DMS53 treated with DMSO at 0.1 percent for 48 hours (cell line): ENCODE measurements at regions not wholly inside any gene's neighbourhood (a gene's known extent, or its start where the extent isn't known, plus 50 kb on each side); places are given as distances from the start of the nearest gene placed in this dataset.

Experiments used
- DNase-seq: peaks from one replicate; lab custom pipeline; 2025; ENCODE audit not compliant: unreplicated experiment; lab: John Stamatoyannopoulos, UW

DNA sequence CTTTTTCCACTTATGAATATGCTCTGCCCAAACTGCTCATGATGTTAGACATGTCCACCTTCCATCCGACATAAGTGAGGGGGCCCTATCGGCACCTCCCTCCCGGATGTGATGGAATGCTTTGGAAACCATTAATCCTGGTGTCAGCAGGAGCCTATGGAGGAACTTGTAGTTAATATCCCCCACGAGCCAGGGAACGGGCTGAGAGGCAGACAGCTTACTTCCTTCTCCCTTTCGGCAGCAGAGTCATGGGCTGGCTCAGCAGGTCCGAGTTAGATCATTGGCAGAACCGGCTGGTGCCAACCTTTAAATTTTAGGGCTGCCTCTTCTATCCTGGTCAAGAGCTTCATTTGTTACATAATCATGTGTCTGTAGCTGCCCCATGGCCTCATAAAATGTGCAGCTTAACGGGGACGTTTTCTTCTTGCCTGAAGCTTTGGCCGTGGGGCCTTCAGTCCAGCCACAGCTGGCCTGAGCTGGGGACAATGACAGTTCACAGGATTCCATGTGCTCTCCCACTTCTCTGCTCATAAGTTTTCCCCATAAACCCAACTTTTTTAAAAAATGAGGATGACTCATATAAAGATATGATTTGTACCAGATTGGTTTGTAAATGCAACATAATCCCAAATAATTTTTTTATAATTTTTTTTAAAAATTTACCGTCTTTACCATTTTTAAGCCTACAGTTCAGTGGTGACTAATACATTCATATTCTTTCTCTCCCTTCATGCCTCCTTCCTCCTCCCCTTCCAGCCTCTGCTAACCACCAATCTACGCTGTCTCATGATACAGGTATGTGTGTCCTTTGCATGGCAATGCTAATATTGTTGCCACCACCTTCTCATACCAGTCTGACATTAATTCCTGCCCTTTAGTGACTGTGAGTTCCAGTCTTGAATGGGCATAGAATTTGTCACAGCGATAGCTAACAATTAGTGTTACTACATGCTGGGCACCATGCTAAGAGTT is 62.2 kb upstream of the RGMA start:
- DNase-seq, result no peak

DNA sequence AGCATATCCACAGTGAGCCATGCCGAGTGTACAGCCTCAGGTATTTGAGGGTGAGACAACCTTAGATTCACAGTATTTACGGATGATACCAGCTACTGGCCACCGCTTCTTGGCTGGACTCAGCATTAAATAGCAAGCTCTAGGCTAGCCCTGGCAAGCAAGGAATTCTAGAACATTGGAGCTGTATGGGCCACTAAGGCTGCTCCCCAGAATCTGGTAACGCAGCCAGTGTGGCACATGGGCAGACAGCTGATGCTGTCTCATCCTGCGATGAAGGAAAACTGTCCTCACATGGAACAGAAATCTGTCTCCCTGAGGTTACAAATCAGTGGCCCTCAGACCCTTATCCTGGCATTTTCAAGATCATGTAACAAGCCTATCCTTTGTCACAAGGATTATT is 57.6 kb upstream of the RGMA start:
- no peak for DNase-seq

DNA sequence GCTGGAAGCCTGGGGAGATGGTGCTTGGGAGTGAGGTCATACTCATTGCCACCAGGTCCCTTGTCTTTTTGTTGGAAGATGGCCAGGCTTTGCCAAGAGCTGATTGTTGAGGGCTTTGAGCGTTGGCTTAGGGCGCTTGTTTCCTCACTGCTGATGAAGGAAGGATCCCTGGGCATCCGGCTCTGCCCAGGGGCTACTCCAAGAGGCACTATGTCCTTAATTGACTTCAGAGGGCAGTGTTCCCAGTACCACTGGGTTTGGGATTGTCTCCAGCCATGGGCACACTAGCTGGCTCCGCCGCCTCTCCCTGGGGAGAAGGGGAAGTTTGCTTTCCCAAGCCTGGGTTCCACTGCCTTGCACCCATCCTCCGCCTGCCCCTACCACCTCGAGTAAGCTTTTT is 57.2 kb upstream of the RGMA start:
- DNase-seq, result no peak

DNA sequence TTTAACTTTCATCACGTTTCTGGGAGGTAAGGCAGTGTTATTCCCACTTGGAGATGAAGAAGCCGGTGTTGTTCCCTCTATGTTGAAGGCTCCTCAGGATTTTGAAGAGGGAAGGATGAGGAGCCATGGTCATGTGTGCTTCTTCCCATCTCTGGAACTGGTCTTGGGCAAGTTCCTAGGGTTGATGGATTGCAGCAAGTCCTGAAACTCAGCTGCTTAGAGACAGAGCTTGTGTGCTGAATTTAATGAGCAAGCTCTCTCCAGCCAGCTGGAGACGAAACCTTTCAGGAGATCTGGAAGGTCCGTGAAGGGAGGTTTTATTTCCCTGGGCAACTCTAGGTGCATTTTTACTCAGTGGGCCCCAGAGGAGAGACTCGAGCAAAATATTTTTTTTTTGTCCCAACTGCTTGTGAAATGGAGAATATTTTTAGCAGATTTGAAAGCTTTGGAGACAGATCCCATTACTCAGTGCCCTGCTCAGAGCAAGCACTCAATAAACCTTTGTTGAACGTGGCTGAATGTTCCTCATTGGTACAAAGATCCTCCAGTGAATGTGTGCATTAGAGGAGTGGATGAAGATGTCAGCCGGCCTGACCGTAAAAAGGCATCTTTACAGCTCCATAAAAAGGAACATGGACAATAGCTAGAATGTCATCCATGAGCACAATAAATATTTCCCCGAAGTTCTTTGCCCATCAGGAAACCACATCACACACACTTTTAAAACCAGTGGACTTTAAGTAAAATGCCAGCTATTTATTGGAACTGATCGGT is 55.6 kb upstream of the RGMA start:
- no peak for DNase-seq

DNA sequence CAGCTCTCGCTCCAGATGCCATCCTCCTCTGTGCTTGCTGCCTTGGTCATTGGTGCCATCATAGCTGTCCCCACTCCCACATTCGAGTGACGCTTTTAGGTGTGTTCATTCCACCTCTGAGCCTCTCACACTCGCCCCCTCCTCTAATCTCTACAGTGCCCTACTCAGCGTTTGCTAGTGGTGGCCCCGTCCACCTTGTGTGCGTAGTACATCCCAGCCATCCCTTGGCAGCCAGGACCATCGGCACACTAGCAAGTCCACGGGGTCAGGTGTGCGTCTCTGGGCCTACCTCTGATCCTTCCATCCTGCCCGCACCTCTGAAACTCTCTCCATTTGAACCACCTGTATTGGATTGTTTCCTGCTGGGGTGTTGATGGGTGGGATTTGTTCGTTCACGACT is 54.2 kb upstream of the RGMA start:
- DNase-seq, result no peak

DNA sequence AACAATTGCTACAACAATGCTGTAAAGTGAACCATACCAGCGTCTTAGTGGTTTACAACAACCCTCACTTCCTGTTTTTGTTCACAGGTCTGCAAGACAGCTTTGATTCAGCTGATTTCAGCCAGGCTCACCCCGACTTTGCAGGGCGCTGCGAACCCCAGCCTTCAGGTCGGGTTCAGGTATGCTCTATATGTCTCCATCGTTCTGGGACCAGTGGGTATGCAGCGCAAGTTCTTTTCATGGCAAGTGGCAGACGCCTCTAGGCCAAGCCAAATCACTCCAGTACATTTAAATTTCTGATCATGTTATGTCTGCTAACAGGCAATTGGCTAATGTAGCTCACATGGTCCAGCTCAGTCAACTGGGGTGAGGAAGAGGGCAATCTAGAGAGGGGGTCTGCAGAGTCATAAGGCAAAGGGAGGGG is 52.4 kb upstream of the RGMA start:
- DNase-seq, result no peak

DNA sequence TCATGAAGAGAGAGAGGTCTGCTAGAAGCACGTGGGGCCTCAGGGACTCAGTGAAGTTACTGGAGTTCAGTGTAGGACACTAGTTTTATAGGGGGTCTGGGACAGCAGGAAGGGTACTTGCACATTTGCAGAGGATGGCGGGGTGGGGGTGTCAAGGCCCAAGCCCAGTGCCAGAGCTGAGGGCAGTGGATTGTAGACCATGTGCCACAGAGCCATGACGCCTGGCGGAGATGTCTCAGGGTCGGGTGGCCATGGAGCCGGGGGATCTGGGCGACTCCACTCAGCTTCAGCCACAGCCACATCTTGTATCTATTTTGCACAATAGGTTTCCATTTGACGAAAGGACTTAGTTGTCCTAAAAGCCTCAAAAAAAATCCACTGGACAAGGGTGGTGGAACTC is 50.4 kb upstream of the RGMA start:
- DNase-seq, result no peak

DNA sequence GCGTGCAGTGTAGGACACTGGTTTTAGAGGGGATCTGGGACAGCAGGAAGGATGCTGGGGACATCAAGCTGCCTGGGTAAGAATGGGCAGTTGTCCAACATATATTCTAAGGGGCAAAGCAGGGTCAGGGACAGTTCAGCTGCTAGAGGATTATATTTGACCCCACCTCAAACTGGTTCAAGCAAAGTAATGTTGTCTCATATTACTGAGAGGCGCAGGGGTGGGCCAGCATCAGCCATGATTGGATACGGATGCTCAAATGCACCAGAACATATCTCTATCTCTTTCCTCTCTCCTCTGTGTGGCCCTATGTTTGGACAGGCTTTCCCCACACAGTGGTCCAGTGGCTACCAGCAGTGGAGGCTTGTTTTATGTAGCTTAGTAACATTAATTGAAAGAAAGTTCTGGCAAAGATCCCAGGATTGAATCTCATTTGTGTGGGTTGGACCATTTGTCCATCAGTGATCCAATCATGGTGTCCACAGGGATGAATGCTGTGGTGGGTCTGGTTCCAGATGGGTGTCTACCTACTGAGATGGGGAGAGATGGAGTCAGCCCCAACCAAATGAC is 49.8 kb upstream of the RGMA start:
- no peak for DNase-seq
